ENCODE measurements at regions not wholly inside any gene's neighbourhood (a gene's known extent, or its start where the extent isn't known, plus 50 kb on each side); places are given as distances from the start of the nearest gene placed in this dataset.

- TF ChIP-seq CTCF (IDR thresholded peaks at IDR 0.05) (no peak), POLR2AphosphoS5 (IDR thresholded peaks at IDR 0.05) (no peak), EP300 (IDR thresholded peaks at IDR 0.05) (no peak)
These were observed 55.9 kb upstream of the ANKRD55 start for GRCh38 chr5:56288873-56289601.
